Medulla oblongata (tissue), 1 donor: ENCODE measurements at regions not wholly inside any gene's neighbourhood (a gene's known extent, or its start where the extent isn't known, plus 50 kb on each side); places are given as distances from the start of the nearest gene placed in this dataset.

ENCODE experiments used
- DNase-seq: peaks from one replicate; pipeline ENCODE4 v3.0.0-alpha.2; 2015; ENCODE audit errors: extremely low spot score

DNA sequence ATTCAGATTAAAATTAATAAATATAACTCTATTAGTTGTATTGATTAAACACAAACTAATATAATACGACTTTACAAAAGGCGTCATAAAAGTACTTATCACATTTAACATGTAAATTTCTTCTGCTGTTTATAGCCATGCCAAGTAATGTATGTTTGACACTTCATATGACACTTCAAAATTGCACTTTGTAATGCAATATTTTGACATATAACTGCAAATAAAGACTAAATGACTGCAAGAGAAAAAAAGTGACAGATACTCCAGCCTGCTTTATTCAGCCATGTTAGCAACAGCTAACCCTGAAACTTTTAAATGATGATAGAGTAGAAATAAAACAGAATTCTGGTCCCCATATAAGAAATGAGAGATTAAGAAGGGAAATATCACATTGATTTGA, 1238.0 kb downstream of the MRPL39 start:
- no peak for DNase-seq

DNA sequence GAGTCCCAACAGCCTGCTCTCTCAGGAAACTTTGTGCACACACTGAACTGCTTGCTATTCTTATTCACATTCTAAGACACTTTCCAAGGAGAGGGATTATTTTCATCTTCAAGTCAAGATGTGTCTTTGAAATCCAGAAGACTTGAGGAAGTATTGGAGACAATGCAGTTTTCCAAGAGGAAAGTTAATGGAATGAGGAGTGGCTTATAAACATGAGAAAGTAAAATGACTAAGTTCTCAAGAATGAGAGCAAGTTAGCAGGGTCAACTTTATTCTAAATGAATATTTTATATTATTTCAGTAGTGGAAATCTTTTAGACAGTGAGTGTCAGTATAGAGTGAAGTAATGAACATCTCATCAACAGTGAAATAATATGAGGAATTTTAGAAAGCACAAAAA, 1239.3 kb downstream of the MRPL39 start:
- no peak for DNase-seq

DNA sequence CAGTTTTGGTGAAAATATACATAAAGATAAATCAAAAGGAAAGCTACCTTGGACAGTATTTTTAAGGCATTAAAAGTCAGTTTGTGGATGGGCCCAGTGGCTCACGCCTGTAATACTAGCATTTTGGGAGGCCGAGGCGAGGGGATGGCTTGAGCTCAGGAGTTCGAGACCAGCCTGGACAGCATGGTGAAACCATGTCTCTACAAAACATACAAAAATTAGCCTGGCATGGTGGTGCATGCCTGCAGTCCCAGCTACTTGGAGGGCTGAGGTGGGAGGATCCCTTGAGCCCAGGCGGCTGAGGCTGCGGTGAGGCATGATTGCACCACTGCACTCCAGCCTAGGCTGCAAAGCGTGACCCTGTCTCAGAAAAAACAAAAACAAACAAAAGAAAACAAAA, 1253.8 kb downstream of the MRPL39 start:
- no peak for DNase-seq

DNA sequence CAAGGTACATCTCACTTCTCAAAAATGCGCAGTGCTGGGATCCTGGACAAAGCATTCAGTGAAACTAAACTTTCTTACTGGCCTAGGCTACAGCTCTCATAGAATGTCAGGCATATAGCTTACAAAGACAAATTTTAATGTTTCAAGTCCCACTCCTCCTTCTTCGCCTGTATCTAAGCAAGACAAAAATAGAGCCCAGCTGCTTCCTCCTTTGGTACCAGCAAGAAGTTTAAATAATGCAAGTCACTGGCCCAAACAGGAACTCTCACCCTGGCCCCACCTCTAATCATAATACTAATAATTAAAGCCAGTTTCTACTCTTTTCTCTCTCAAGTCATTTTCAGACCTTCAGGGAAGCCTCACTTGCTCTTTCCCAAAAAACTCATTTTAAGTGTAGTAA, 1267.9 kb downstream of the MRPL39 start:
- no peak for DNase-seq

DNA sequence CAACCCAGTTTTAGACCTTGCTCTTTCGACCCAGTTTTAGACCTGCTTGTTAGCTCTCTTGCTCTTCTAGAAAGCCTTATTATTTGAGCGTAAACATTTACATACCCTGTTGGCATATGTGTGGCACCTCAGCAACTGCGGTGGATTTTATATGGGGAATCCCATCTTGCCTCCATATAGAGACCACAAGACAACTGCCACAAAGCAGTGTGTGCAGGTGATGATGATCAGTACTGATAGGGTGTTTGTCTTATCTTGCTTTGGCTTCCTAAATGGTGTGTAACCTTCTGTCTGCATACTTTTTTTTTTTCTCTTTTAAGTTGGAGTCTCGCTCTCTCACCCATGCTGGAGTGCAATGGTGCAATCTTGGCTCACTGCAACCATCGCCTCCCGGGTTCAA, 1270.8 kb downstream of the MRPL39 start:
- DNase-seq, result no peak

DNA sequence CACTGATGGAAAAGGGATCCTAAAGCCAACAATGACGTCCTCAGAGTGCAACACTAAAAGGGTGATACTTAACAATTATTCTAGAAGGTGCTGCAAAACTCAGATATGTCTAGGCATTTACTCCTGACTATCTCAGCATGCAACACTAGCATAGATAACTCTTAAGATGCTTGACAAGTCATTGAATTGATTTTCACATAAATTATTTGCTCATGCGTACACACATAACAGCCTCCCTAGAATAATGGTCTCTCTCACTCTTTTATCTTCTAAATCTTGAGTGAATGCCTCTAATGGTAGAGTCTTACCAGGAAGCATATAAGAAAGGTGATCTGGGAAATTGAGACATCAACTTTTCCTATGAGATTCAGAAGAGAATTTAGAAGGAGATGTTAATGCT, 1283.7 kb downstream of the MRPL39 start:
- DNase-seq, result no peak

DNA sequence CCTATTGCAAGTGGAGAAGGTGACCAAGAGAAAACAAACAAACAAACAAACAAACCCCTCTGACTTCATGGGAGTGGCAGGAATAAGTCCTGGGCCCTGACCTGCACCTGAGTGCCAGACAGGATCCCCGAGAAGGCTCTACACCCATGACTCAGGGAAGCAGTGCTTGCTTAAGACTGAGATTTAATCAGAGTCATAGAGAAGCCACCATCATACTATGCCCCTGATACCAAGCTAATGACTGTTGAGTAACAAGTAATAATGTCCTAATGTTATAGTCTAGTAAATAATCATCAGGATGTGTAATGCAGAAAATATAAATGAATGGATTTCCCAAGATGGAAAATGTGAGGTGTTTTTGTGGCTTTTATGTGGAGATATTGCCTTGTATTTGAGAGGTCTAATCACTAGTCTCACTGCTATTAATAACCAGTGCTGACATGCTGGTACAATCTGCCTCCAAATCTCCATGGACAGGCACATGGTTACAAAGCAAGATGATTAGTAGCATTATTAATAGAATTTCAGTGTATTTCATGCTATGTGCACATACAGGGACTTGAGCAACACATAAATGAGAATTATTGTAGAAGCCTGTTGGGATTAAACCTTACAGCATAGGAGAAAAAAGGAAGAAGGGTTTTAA, 1290.9 kb downstream of the MRPL39 start:
- DNase-seq, result no peak

DNA sequence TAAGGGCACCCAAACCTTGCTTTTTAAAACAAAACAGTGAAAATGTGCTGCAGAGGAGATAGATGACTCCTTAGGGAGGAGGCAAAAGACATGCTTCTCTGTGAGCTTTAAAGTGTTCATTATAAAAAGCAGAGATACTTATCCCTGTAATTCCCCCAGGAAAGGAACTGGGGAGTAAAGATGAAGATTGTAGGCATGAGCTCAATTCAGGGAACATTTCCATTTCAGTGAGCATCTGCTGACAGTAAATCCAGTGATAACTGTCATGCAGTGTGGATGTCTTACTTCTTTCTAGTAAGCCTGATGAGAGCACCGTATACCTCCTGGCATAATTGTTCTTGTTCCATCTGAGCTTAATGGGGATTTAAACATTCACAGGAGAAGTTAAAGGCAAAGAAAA, 1296.5 kb downstream of the MRPL39 start:
- DNase-seq, result no peak

DNA sequence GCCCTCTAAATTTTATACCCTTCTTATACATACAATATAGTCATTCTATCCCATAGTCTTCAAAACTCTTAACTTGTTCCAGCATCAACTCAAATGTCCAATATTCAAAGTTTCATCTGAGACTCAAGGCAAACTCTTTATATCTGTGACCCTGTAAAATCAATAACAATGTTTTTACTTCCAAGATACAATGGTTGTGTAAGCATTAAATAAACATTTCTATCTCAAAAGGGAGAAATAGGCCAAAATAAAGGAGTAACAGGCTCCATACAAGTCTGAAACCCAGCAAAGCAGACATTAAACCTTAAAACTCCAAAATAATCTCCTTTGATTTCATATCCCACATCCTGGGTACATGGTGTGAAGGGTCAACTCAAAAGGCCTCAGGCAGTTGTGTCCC, 1299.1 kb downstream of the MRPL39 start:
- no peak for DNase-seq

DNA sequence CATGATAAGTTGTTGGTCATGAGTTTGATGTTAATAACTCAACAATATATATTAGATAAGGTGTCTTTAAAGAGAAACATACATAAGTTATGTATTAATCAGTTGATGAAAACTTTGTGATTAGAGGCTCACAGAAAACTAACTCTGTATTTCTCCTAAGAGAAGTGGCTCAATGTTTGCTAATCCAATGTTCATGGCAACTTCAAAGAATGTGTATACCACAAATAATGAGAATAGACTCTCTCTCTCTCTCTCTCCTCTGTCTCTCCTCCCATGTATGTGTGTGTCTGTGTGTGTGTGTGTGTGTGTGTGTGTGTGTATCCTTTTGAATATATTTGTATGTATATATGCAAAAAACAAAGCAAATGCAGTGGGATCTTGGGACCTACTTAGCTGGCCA, 1304.9 kb downstream of the MRPL39 start:
- DNase-seq, result no peak

DNA sequence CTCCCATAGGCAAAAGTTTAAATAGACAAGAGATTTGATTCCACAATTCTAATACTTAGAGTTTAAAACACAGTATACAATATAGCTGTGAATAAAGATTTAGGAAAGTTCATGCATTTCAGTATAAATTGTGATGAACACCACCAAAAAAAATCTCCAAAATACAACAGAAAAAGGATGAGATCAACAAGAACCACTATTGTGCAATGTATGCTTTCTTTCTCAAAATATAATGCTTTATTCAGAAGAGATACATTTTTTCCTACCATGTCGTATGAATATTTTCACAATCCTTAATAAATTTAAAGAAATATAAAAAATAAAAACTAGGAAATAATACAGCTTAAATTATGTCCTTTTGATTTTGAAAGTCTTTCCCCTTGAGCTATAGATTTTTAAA, 1309.2 kb downstream of the MRPL39 start:
- DNase-seq, result no peak

DNA sequence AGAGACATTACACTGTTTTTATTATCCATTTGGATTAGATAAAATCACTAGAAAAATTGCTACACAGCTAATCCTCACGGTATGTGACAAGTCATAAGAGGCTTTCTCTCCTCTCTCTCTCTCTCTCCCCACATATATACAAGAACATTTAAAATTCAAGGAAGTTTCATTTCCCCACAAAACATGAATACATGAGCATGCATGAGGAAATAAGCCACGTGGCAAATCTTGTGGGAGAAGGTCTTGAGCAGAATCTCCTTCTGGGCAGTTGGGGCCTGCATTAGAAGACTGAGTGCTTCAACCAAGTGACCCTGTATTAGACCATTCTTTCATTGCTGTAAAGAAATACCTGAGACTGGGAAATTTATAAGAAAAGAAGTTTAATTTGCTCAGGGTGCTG, 1313.1 kb downstream of the MRPL39 start:
- DNase-seq, result peak; percentile 11

DNA sequence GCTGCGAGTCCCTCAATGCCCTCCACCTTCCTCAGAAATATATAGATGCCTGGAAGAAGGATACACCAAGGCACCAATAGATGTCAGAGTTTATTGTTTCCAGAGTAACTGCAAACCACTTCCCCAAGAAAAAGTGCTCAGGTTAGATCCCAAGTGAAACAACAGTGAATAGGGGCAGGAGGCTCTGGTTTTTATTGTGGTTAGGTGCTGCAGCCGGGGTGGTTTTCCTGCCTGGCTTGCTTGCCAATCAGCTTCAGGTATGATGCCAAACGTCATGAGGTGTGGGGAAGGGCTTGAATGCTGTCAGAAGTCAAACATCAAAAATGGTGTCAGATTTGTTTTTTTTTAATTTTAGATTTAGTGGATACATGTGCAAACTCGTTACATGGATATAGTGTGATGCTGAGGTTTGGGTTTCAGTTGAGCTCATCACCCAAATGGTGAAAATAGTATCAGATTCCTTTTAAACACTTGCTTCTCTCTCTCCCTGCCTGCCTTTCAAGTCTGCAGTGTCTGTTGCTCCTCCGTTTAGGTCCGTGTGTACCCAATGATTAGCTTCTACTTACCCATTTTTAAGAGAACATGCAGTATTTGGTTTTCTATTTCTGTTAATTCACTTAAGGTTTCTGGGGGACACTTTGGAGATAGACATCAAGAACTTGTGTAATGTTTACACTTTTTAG, 1317.0 kb downstream of the MRPL39 start:
- DNase-seq, result no peak

DNA sequence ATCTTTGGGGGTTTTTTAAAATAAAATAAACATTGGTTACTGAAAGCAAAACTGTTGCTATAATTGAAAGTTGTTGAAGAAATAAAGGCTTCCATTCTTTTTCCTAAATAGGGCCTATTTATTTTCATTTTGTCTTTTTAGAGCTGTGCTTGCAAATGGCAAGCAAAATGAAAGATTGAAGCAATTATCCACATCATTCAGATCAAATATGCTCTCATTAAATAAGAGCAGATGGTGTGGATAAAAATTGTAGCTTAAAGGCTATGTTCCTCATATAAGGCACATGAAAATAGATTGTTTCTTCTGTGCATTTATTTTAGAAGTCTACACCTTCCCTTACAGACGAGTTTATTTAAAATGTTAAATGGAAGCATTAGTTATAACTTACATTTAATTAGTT, 1317.7 kb downstream of the MRPL39 start:
- no peak for DNase-seq

DNA sequence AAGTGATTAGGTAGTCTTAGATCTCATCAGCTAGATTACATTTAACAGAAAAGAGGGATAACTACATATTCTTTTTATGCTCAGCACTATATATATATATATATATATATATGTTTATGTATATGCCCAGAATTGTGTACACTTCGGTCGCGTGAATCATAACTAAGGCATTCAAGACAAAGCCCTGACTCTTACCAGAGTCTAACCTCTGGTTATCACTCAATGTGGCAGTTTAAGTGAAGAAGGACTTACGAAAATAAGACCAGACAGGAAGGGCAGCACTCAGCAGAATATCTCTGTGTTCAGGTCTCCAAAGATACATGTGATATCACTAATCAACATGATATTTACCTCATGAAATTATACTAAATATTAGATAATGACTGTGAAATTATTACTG, 1326.7 kb downstream of the MRPL39 start:
- no peak for DNase-seq

DNA sequence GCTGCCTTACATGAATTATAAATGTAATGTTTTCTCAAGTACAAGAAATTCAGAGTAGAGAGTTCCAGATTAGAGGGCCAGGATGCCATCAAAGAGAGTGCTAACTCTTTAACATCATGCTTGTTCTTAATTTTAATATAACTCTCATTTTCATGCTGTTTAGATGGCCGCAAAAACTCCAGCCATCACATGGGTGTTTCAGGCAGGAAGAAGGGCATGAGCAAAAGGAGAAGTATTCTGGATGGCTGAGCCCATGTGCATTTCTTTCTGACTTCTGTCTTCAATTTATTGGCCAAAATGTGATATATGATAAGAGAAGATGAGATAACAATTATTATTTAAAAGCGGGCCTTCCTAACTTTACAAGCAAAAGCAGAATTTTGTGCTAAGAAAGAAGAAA, 1328.6 kb downstream of the MRPL39 start:
- DNase-seq, result no peak

DNA sequence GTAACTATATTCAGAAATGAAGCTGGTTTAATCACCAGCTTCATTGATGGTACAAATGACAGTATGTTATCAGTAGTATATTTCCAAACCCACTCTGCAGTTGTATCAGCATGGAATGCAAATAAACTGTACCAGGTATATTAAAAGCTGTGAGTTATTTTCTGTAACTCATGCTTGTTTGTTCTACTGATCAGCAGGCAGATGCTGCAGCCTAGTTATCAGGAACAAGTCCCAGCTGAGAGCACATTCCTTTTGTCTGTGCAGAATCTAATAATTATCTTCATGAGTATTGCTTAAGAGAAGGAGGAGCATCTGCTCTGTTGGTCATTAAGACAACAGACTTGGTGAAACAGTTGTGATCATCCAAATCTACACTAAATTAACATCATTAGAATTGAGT, 1331.1 kb downstream of the MRPL39 start:
- DNase-seq, result no peak

DNA sequence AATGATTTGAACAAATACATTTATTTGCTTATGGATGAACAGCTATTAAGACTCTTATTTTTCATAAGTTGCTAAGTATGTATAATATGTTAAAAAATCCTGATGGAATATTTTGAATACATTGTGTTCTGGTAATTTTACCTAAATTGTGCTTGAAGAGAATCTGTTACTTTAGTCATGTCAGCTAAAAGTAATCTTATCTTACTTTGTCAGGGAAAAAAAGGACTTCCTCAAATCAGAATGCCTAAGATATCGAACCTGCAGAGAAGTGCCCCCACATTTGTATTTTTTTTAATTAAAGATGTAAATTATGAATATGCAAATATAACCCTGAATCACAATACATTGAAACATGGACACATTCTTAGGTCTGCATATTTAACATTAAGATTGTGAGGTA, 1331.7 kb downstream of the MRPL39 start:
- no peak for DNase-seq

DNA sequence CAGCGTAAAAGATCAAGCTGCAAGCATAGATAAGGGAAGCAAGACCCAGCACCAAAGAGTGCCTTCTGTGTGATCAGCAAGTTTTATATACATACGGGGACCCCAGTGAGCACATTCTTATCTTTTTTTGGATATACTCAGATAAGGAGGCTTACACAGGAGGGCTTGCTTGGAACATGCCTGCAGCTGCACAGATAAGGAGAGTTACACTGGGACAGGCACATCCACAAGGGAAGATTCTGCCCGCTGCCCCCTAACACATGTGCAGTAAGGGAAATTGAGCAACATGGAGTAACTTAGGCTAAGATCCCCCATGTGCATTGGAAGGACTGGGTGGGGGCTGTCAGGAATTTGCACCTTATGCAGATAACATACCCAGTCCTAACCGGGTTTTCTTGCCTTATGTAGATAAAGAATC, 1334.8 kb downstream of the MRPL39 start:
- no peak for DNase-seq

DNA sequence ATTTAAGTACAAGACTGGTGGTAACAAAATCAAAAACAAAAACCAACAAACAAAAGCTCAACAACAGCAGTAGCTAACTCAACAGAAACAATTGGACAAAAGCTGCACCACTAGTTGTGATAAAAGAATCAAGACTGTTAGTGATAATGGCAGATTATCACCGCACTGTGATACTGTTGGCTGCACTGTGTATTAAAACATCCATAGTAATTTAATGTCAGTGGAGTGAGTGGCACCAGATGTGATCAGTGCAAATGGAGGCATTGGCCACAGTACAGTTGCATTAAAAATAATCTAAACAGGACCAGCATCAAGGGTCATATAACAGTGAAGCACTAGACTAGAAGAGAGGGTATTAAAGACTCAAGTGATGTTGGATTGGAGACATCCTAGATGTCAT, 1341.3 kb downstream of the MRPL39 start:
- no peak for DNase-seq

DNA sequence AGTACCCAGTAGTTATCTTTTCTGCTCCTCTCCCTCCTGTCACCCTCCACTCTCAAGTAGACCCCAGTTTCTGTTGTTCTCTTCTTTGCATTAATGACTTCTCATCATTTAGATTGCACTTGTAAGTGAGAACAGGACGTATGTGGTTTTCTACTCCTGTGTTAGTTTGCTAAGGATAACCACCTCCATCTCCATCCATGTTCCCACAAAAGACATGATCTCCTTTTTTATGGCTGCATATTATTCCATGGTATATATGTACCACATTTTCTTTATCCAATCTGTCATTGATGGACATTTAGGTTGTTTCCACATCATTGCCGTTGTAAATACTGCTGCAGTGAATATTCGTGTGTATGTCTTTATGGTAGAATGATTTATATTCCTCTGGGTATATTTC, 1346.5 kb downstream of the MRPL39 start:
- no peak for DNase-seq

DNA sequence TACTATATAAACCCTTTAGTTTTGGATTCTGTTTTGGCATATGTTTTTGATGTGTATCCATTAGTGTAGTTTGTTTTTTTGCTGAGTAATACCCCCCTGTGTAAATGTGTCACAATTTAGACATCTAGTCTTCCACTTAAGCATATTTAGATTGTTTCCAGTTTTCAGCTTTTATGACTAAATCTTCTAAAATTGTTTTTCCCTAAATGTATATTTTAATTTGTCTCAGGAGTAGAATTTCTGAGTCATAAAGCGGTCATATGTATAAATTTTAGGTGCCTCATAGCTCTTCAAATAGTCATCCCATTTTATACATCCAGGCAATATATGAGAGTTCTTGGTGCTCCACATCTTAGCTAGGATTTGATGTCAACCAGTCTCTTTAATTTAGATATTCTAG, 1348.0 kb downstream of the MRPL39 start:
- DNase-seq, result no peak

DNA sequence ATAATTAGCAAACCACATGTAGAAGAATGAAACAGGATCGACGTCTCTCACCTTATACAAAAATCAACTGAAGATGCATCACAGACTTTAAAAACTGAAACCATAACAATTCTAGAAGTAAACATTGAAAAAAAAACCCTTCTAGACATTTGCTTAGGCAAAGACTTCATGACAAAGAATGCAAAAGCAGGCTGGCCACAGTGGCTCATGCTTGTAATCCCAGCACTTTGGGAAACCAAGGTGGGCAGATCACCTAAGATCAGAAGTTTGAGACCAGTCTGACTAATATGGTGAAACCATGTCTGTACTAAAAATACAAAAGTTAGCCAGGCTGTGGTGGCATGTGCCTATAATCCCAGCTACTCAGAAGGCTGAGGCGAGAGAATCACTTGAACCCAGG, 1351.7 kb downstream of the MRPL39 start:
- no peak for DNase-seq

DNA sequence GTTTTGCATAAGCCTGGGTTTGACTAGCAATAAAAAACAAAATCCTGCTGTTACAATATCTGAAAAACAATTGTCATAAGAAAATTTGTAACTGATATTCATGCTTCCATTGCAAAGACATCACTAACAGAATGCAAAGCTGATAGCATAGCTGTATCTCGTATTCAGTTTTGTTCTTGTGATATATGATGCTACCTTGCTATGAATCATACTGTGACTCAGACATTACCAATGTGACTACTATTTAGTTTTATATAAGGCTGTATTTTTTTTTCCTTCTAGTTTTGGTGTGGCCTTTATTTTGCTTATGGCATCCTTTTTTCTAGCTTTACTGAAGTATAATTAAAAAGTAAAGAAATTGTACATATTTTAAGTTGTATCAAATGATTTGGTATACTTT, 1381.8 kb downstream of the MRPL39 start:
- no peak for DNase-seq
